Coronary artery (tissue), 2 donors: ENCODE measurements at regions not wholly inside any gene's neighbourhood (a gene's known extent, or its start where the extent isn't known, plus 50 kb on each side); places are given as distances from the start of the nearest gene placed in this dataset.

Experiments
- DNase-seq: peaks from one replicate; pipeline ENCODE4 v3.0.0-alpha.2; 2017; ENCODE audit warnings: low spot score
- H3K27ac ChIP-seq, 2 donors: fragments of 200-600 bp; sonication (generic); one replicate each; pipeline ENCODE4 v1.5.1; 2016 to 2019
- H3K4me3 ChIP-seq: fragments of 200-600 bp; sonication (generic); 2 replicates; pipeline ENCODE4 v1.5.1; 2016; ENCODE audit warnings: mild to moderate bottlenecking, moderate library complexity
- CTCF ChIP-seq: fragments of 200-600 bp; sonication (generic); IDR thresholded peaks from one replicate; pipeline ENCODE4 v1.5.1; 2019; ENCODE audit warnings: antibody characterized with exemption

- no peak overlapping the region for H3K4me3 ChIP-seq
These were observed 102.7 kb upstream of the MVB12B start for GRCh38 chr9:126223798-126224531.

GRCh38 chr9:126225611-126226609, 100.7 kb upstream of the MVB12B start:
- no peak for TF ChIP-seq CTCF
- H3K4me3 ChIP-seq = no peak overlapping the region
- no peak for DNase-seq

More at GRCh38 chr9:126223798-126224531, 102.7 kb upstream of the MVB12B start:
- TF ChIP-seq CTCF = no peak
- H3K27ac ChIP-seq = no peak overlapping the region
- DNase-seq = no peak

GRCh38 chr9:126226991-126227936, 99.4 kb upstream of the MVB12B start:
- H3K4me3 ChIP-seq = no peak overlapping the region
- TF ChIP-seq CTCF = no peak
- DNase-seq = no peak
- H3K27ac ChIP-seq = no peak overlapping the region

More at GRCh38 chr9:126225611-126226609, 100.7 kb upstream of the MVB12B start:
- H3K27ac ChIP-seq = no peak overlapping the region

- DNase-seq = no peak
- H3K27ac ChIP-seq = no peak overlapping the region
- TF ChIP-seq CTCF = no peak
- H3K4me3 ChIP-seq = no peak overlapping the region
These were observed 98.4 kb upstream of the MVB12B start for GRCh38 chr9:126228111-126228780.

GRCh38 chr9:126228781-126229444, 97.7 kb upstream of the MVB12B start:
- Histone ChIP-seq H3K4me3 (no peak overlapping the region), H3K27ac (no peak overlapping the region)
- no peak for DNase-seq
- TF ChIP-seq CTCF = peak; percentile 81
